ENCODE measurements at regions not wholly inside any gene's neighbourhood (a gene's known extent, or its start where the extent isn't known, plus 50 kb on each side); places are given as distances from the start of the nearest gene placed in this dataset.

DNA sequence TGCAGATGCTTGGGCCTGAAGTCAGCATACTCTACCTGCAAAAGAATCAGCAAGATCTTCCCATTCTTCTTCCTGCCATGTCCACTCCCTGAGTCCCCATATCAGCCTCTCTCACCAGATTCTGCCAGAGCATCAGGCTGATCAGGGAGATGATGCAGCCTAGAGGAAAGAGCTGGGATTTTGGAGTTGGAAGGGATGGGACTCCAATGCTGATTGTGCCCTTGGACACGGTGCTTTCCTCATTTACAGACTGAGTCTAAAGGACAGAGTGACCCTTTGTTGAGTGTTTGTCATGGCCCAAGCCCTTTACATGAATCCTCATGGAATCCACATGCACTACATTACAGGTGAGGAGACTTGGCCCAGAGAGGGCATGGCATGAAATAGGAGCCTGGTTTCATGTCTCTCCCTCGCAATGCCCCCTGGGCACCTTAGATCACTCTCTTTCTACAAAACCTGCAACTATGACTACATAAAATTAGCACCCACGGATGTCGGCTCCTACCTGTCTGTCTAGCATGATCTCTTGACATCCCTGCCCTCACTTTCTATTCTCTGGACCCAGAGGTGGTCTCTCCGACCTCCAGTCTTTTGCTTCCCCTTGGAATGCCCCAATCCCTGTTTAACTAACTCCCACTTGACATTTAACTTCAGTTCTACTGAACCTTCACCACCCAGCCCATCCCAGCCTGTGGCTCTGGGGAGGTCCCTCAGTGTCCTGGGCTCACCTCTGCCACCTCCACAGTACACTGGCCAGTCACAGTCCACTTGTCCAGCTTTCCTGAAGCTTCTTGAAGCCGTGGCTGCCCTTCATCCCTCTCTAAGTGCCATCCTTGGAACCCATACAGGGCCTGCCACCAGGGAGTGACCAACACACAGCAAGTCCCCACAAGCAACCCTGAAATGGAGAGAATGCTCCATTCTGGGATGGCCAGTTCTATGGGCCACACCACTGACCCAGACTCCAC lies 173.5 kb downstream of the ABHD5 start:
- no peak for DNase-seq (ENCODE audit: low read depth)
- no peak overlapping the region for H3K4me3 ChIP-seq (ENCODE audit: low read depth, low read length)
- TF ChIP-seq, protein P1, sequence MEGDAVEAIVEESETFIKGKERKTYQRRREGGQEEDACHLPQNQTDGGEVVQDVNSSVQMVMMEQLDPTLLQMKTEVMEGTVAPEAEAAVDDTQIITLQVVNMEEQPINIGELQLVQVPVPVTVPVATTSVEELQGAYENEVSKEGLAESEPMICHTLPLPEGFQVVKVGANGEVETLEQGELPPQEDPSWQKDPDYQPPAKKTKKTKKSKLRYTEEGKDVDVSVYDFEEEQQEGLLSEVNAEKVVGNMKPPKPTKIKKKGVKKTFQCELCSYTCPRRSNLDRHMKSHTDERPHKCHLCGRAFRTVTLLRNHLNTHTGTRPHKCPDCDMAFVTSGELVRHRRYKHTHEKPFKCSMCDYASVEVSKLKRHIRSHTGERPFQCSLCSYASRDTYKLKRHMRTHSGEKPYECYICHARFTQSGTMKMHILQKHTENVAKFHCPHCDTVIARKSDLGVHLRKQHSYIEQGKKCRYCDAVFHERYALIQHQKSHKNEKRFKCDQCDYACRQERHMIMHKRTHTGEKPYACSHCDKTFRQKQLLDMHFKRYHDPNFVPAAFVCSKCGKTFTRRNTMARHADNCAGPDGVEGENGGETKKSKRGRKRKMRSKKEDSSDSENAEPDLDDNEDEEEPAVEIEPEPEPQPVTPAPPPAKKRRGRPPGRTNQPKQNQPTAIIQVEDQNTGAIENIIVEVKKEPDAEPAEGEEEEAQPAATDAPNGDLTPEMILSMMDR (IDR thresholded peaks at IDR 0.05; ENCODE audit: insufficient read depth, low read depth, low read length) = no peak

DNA sequence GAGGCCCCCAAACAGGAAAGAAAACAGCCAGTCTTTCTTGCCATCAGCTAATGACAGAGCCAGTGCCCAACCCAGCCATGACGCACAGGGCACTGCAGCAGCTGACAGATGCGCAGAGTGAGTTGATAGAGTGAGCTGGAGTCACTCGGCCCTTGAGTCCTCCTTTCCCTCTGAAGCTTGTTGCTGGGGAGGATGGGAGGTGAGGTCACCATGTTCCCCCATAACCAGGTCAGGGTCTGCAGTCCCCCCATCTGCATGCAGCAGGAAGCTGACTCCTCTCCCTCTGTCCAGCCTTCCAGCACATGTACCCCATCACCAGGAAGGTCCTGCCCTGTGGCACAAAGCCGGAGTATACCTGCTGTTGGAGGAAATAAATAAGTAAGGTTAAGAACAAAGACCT lies 174.6 kb downstream of the ABHD5 start:
- no peak for DNase-seq (ENCODE audit: low read depth)
- H3K4me3 ChIP-seq (ENCODE audit: low read depth, low read length) = no peak overlapping the region
- TF ChIP-seq, protein P1 (IDR thresholded peaks at IDR 0.05; ENCODE audit: insufficient read depth, low read depth, low read length) = no peak

DNA sequence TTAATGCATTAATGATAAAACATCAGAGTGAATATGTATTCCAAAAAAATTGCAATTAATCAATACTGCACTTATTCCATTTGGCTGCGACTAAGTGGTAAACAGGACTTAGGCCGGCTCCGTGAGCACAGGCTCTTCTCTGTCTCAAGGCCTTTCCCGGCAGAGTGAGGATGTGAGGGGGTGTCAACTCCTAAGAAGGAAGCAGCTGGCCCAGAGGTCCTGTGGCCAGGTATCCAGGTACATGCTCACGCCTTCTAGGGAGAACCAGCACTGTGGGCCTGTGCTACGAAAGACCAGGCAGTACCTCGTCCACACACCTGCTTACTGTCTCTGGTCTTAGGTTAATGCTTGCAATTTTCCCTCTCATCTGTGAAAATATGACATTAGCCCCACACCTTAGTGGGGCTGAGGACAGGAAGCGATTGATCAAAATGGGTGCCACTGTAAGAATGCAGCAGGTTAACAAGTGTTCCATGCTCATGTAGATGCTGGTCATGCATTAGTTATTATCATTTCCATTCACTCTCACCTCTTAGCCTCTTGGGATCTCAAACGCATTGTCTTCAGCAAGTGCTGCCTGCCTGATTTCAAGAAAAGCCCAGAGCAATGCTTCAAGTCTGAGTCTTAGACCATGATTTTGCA lies 175.3 kb downstream of the ABHD5 start:
- no peak for DNase-seq (ENCODE audit: low read depth)
- TF ChIP-seq, protein P1 (IDR thresholded peaks at IDR 0.05; ENCODE audit: insufficient read depth, low read depth, low read length) = no peak
- H3K4me3 ChIP-seq (ENCODE audit: low read depth, low read length) = no peak overlapping the region

DNA sequence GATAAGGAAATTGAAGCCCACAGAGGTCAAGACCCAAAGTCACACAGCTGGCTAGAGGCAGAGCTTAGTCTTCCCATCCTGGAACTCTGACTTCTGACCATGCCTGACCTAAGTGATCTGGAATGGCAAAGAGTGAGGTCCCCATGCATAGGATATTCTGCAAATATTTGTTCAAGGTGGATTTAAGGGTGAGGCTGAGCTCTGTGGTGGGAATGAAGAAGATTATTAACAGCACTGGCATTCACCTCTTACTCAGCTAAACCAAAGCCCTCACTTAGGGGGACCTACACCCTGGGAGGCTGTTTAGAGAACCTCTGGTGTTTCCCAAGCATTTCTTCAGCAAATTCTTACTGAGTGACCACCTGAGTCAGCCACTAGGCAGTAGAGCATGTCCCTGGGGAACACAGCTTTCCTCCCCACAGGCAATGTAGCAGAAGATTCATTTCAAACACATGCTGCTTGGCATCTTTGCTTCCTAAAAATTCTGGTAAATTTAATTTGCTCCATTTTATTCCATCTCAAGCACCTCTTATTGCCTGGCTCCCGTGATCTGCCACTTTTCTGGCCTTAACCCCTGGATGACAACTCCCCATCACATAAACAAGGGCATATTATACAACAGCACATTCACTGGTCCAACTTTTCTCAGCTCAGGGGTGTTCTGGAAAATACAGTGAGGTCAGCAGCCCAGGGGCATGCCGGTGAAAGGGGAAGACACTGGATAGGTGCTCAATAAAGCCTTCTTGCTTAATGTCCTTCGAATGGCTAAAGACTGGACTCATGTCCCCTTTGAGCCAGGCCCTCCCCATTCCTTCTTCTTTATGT lies 176.0 kb downstream of the ABHD5 start:
- TF ChIP-seq, protein P1 (IDR thresholded peaks at IDR 0.05; ENCODE audit: insufficient read depth, low read depth, low read length) = no peak
- H3K4me3 ChIP-seq (ENCODE audit: low read depth, low read length) = no peak overlapping the region
- no peak for DNase-seq (ENCODE audit: low read depth)

DNA sequence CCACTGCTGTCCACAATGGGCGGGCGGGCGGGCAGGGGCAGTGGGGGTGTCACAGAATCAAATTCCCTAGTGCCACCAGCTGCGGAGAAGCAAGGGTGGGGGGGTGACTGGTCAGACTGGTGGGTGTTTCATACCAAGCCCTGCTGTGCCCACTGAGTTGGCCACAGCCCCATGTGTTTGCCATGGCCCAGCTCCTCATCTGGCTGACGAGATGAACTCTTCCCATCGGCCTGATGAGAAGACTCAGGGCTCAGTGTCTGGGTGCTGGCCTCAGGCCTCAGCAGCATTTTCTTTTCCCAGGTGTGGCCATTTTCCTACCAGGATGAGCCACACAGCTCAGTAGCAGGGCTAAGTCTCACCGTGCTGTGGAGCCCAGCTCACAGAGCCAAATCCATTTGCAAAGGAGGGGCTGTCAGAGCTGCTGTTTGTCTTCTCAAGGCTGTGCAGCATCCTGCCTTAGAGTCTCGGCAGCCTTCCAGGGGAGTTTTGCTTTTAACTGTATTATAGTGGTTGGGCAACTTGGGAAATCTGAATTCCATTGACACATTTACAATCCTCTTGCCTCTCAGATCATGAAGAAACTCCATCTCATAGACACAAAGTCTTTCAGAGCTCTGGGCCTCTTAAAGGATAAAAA lies 176.8 kb downstream of the ABHD5 start:
- TF ChIP-seq, protein P1 (IDR thresholded peaks at IDR 0.05; ENCODE audit: insufficient read depth, low read depth, low read length) = no peak
- DNase-seq (ENCODE audit: low read depth) = peak; percentile 69

DNA sequence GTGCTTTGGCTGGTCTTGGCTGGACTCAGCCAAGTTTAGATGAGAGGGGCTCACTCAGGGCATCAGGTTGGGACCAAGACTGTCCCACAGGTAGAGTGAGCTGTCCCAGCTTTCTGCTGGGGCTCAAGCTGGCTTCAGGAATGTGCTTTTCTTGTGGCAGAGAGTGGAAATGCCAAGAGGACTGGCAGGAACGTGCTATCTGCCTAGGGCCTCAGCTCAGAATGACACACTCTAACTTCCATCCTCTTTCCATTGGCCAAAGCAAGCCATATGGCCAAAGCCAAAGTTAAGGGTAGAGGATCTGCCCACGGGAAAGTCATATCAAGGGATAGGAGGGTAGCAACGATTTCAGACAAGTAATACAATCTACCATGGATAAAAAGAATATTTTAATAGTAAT lies 178.8 kb downstream of the ABHD5 start:
- TF ChIP-seq, protein P1 (IDR thresholded peaks at IDR 0.05; ENCODE audit: insufficient read depth, low read depth, low read length) = no peak
- no peak for DNase-seq (ENCODE audit: low read depth)

More for the DNA sequence above, 176.8 kb downstream of the ABHD5 start:
- H3K4me3 ChIP-seq (ENCODE audit: low read depth, low read length) = no peak overlapping the region

More for the DNA sequence above, 178.8 kb downstream of the ABHD5 start:
- H3K4me3 ChIP-seq (ENCODE audit: low read depth, low read length) = no peak overlapping the region

Measured in fibroblast of villous mesenchyme (primary cell).